ENCODE measurements at regions not wholly inside any gene's neighbourhood (a gene's known extent, or its start where the extent isn't known, plus 50 kb on each side); places are given as distances from the start of the nearest gene placed in this dataset.
"Not testable (repeated sequence)": the region's sequence is repeated elsewhere in the genome, so short reads cannot be mapped to it uniquely, and the experiment has no call there.

- H3K27me3 ChIP-seq: no peaks in the 10 kb centered on the region
- WGBS, 4 donors: 75 to 79% (median 77%) methylated on average over 5 of the region's 5 CpGs
- intact Hi-C loops (cut with DNase I): no loop called here
- H3K36me3 ChIP-seq: no peaks in the 10 kb centered on the region
- peaks cover 0 to 9% (median 0%) of the 10 kb centered on the region in 12 donors for H3K4me1 ChIP-seq
- no peak overlapping the region for H3K4me3 ChIP-seq
- no peak for DNase-seq
- no peak for ATAC-seq
- TF ChIP-seq, protein P1, sequence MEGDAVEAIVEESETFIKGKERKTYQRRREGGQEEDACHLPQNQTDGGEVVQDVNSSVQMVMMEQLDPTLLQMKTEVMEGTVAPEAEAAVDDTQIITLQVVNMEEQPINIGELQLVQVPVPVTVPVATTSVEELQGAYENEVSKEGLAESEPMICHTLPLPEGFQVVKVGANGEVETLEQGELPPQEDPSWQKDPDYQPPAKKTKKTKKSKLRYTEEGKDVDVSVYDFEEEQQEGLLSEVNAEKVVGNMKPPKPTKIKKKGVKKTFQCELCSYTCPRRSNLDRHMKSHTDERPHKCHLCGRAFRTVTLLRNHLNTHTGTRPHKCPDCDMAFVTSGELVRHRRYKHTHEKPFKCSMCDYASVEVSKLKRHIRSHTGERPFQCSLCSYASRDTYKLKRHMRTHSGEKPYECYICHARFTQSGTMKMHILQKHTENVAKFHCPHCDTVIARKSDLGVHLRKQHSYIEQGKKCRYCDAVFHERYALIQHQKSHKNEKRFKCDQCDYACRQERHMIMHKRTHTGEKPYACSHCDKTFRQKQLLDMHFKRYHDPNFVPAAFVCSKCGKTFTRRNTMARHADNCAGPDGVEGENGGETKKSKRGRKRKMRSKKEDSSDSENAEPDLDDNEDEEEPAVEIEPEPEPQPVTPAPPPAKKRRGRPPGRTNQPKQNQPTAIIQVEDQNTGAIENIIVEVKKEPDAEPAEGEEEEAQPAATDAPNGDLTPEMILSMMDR (IDR thresholded peaks at IDR 0.05): no peak
- no peak for TF ChIP-seq POLR2A (IDR thresholded peaks at IDR 0.05)
- H3K27ac ChIP-seq: no peak overlapping the region
- peaks cover 0 to 16% (median 0%) of the 10 kb centered on the region in 12 donors for H3K9me3 ChIP-seq
Measured at GRCh38 chr6:170004585-170005210, 253.3 kb downstream of the ERMARD start.

DNA sequence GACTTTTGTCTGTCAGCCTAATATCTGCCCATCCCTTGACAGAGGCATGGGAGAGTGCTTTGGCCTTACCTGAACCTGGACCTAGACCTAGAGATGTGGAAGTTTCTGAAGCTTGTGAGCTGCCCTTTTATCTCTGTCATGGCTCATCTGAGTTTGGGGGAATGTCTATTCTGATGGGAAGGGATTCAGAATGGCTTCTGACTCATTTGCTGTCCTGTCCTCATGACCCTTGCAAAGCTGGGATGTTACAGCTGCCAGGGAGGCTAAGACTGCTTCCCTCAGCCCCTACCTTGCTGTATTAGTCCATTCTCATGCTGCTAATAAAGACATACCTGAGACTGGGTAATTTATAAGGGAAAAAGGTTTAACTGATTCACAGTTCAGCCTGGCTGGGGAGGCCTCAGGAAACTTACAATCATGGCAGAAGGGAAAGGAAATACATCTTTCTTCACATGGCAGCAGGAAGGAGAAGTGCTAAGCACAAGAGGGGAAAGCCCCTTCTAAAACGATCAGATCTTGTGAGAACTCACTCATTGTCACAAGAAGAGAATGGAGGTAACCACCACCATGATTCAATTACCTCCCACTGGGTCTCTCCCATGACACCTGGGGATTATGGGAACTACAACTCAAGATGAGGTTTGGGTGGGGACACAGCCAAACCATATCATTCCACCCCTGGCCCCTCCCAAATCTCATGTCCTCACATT lies 252.2 kb downstream of the ERMARD start:
- WGBS, 4 donors: 24 to 58% (median 34%) methylated on average over 1 of the region's 1 CpG
- ATAC-seq (no peak), DNase-seq (no peak)
- intact Hi-C loops (cut with DNase I): no loop called here
- Histone ChIP-seq H3K27ac (no peak overlapping the region), H3K36me3 (no peaks in the 10 kb centered on the region), H3K9me3 (peaks cover 0 to 16% (median 0%) of the 10 kb centered on the region in 12 donors), H3K27me3 (no peaks in the 10 kb centered on the region), H3K4me3 (no peak overlapping the region), H3K4me1 (peaks cover 0 to 9% (median 0%) of the 10 kb centered on the region in 12 donors)
- TF ChIP-seq, protein P1 (IDR thresholded peaks at IDR 0.05): no peak
- no peak for TF ChIP-seq POLR2A (IDR thresholded peaks at IDR 0.05)

DNA sequence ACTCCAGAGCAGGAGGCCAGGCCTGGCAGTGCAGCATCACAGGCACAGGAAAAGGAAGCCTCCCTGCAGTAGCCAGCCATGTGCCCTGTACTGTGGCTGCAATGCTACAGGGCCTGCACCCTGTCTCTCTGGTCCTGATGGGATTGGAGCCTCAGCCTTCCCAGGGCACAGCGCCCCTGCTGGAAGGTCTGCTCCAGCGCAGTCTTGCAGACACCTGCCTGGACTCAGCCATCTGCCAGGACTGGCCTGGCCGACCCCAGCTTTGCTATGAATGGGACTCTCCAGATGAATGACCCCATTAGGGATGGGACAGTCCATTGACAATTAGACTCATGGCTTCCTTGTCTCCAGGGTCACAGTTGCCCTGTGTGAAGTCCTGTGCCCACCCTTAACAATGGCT lies 251.6 kb downstream of the ERMARD start:
- Histone ChIP-seq H3K27me3 (no peaks in the 10 kb centered on the region), H3K4me1 (peaks cover 0 to 12% (median 0%) of the 10 kb centered on the region in 12 donors), H3K36me3 (no peaks in the 10 kb centered on the region), H3K4me3 (no peak overlapping the region), H3K27ac (no peak overlapping the region), H3K9me3 (peaks cover 0 to 16% (median 0%) of the 10 kb centered on the region in 12 donors)
- ATAC-seq: peak in 2 of 4 donors; percentile 30 to 31
- TF ChIP-seq, protein P1 (IDR thresholded peaks at IDR 0.05): peak in 7 of 12 donors; percentile 7 to 28 (median 17)
- TF ChIP-seq POLR2A (IDR thresholded peaks at IDR 0.05): no peak
- WGBS, 4 donors: 82 to 91% (median 91%) methylated on average over 3 of the region's 3 CpGs; no CpG with 5 or more reads in 1 of the 4 donors
- peak in 2 of 5 donors; percentile 19 to 50 for DNase-seq
- intact Hi-C loops (cut with DNase I): no loop called here

DNA sequence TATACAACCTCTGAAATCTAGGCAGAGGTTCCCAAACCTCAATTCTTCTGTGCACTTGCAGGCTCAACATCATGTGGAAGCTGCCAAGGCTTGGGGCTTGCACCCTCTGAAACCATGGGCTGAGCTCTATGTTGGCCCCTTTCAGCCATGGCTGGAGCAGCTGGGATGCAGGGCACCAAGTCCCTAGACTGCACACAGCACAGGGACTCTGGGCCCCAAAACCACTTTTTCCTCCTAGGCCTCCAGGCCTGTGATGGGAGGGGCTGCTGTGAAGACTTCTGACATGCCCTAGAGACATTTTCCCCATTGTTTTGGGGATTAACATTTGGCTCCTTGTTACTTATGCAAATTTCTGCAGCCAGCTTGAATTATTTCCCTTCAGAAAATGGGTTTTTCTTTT lies 250.4 kb downstream of the ERMARD start:
- H3K27ac ChIP-seq; H3K27me3 ChIP-seq; H3K4me3 ChIP-seq; DNase-seq; H3K36me3 ChIP-seq; intact Hi-C loops (cut with DNase I); ATAC-seq: not testable (repeated sequence)
- peaks cover 0 to 22% (median 0%) of the 10 kb centered on the region in 12 donors for H3K4me1 ChIP-seq
- H3K9me3 ChIP-seq: peaks cover 0 to 16% (median 0%) of the 10 kb centered on the region in 12 donors
